Esophagus muscularis mucosa (tissue), 4 donors: ENCODE measurements at regions not wholly inside any gene's neighbourhood (a gene's known extent, or its start where the extent isn't known, plus 50 kb on each side); places are given as distances from the start of the nearest gene placed in this dataset.

Source experiments
- CTCF ChIP-seq, 3 experiments: fragments of 200-600 bp in 2 of 3; fragments of 450-650 bp in 1 of 3; sonication (generic) in 2 of 3; IDR thresholded peaks; one replicate each; pipeline ENCODE4 v1.5.1; 2017 to 2019; ENCODE audit warnings: antibody characterized with exemption in 3 of 3, mild to moderate bottlenecking in 2 of 3, moderate library complexity in 1 of 3
- EP300 ChIP-seq: sonication (generic); formaldehyde crosslinking; IDR thresholded peaks from one replicate; pipeline ENCODE4 v1.6.1; 2017; ENCODE audit warnings: antibody characterized with exemption
- POLR2A ChIP-seq: fragments of 450-650 bp; IDR thresholded peaks from one replicate; pipeline ENCODE4 v1.6.1; 2017; ENCODE audit warnings: antibody characterized with exemption, moderate library complexity, mild to moderate bottlenecking, low read depth
- POLR2AphosphoS5 ChIP-seq, 2 donors: sonication (generic); formaldehyde crosslinking; IDR thresholded peaks; one replicate each; pipeline ENCODE4 v1.6.1; 2017; ENCODE audit warnings: antibody characterized with exemption in 2 of 2

GRCh38 chr6:147640606-147641005 is 132.1 kb downstream of the SAMD5 start:
- no peak for TF ChIP-seq CTCF (IDR thresholded peaks at IDR 0.05)
- TF ChIP-seq POLR2AphosphoS5 (IDR thresholded peaks at IDR 0.05), result no peak
- TF ChIP-seq POLR2A, result no peak
- no peak for TF ChIP-seq EP300
